GM18870 (cell line): ENCODE measurements at regions not wholly inside any gene's neighbourhood (a gene's known extent, or its start where the extent isn't known, plus 50 kb on each side); places are given as distances from the start of the nearest gene placed in this dataset.
"Not testable (repeated sequence)": the region's sequence is repeated elsewhere in the genome, so short reads cannot be mapped to it uniquely, and the experiment has no call there.

ENCODE experiments used
- ATAC-seq: cut with Tn5 transposase; IDR thresholded peaks from one replicate; pipeline ENCODE4 v1.9.1; 2021; ENCODE audit warnings: moderate library complexity; ENCODE audit not compliant: unreplicated experiment

- ATAC-seq: no peak
Measured at GRCh38 chr2:64250063-64250462, 105.8 kb upstream of the PELI1 start.

GRCh38 chr2:64250751-64251423 is 106.7 kb upstream of the PELI1 start:
- no peak for ATAC-seq

- ATAC-seq: no peak
Measured at GRCh38 chr2:64251497-64252250, 107.5 kb upstream of the PELI1 start.

- ATAC-seq: not testable (repeated sequence)
Measured at GRCh38 chr2:64252251-64252978, 108.2 kb upstream of the PELI1 start.

GRCh38 chr2:64253421-64253820 is 109.2 kb upstream of the PELI1 start:
- not testable (repeated sequence) for ATAC-seq

- no peak for ATAC-seq
Measured at GRCh38 chr2:64258566-64258965, 114.3 kb upstream of the PELI1 start.

GRCh38 chr2:64259312-64259711 is 115.1 kb upstream of the PELI1 start:
- no peak for ATAC-seq

GRCh38 chr2:64260093-64260803 is 116.0 kb upstream of the PELI1 start:
- no peak for ATAC-seq

GRCh38 chr2:64260817-64261216 is 116.6 kb upstream of the PELI1 start:
- ATAC-seq: peak; percentile 80

- ATAC-seq: no peak
Measured at GRCh38 chr2:64262071-64262470, 117.9 kb upstream of the PELI1 start.

GRCh38 chr2:64262816-64263215 is 118.6 kb upstream of the PELI1 start:
- no peak for ATAC-seq

- ATAC-seq: no peak
Measured at GRCh38 chr2:64263315-64263714, 119.1 kb upstream of the PELI1 start.

GRCh38 chr2:64267699-64268098 is 123.5 kb upstream of the PELI1 start:
- no peak for ATAC-seq

- ATAC-seq: no peak
Measured at GRCh38 chr2:64268330-64269048, 124.3 kb upstream of the PELI1 start.

GRCh38 chr2:64273524-64274398 is 129.5 kb upstream of the PELI1 start:
- no peak for ATAC-seq

- no peak for ATAC-seq
Measured at GRCh38 chr2:64274399-64275173, 130.4 kb upstream of the PELI1 start.

GRCh38 chr2:64275174-64275466 is 130.9 kb upstream of the PELI1 start:
- ATAC-seq: no peak

- ATAC-seq: no peak
Measured at GRCh38 chr2:64276417-64277095, 132.3 kb upstream of the PELI1 start.
